ENCODE measurements at regions not wholly inside any gene's neighbourhood (a gene's known extent, or its start where the extent isn't known, plus 50 kb on each side); places are given as distances from the start of the nearest gene placed in this dataset.

DNA sequence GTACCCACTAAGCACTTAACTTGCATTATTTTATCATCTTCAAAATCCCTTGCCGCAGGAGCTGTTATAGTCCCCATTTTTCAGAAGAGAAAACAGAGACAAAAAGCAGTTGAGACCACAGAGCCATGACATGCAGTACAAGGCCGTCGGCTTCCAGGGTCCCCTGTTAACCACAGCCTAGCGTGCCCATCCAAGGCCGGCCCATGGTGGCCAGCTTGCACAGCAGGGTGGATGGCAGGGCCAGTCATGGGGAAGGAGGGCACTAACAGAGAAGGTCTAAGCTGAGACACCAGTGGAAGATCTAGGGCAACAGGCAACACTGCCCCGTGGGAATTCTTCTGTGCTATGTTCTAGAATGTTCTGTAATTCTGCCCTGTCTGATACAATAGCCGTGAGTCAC lies 192.6 kb upstream of the ID2 start:
- TF ChIP-seq, protein P1, sequence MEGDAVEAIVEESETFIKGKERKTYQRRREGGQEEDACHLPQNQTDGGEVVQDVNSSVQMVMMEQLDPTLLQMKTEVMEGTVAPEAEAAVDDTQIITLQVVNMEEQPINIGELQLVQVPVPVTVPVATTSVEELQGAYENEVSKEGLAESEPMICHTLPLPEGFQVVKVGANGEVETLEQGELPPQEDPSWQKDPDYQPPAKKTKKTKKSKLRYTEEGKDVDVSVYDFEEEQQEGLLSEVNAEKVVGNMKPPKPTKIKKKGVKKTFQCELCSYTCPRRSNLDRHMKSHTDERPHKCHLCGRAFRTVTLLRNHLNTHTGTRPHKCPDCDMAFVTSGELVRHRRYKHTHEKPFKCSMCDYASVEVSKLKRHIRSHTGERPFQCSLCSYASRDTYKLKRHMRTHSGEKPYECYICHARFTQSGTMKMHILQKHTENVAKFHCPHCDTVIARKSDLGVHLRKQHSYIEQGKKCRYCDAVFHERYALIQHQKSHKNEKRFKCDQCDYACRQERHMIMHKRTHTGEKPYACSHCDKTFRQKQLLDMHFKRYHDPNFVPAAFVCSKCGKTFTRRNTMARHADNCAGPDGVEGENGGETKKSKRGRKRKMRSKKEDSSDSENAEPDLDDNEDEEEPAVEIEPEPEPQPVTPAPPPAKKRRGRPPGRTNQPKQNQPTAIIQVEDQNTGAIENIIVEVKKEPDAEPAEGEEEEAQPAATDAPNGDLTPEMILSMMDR (IDR thresholded peaks at IDR 0.05): no peak
- TF ChIP-seq POLR2A (IDR thresholded peaks at IDR 0.05): no peak
